K562 (cell line): ENCODE measurements at regions not wholly inside any gene's neighbourhood (a gene's known extent, or its start where the extent isn't known, plus 50 kb on each side); places are given as distances from the start of the nearest gene placed in this dataset.

Source experiments
- E2F6 ChIP-seq, 2 experiments: IDR thresholded peaks; 2 replicates each; pipeline ENCODE4 v1.6.1; 2011; ENCODE audit warnings: borderline replicate concordance in 1 of 2, control low read depth in 1 of 2, low read depth in 1 of 2, low read length in 1 of 2, mild to moderate bottlenecking in 1 of 2, mixed read lengths in 1 of 2, moderate library complexity in 1 of 2; ENCODE audit not compliant: insufficient read depth in 1 of 2, insufficient read length in 1 of 2, poor library complexity in 1 of 2, severe bottlenecking in 1 of 2; ENCODE audit errors: extremely low read depth in 1 of 2
- HOXB6 ChIP-seq: fragments of 250-450 bp; sonication (Bioruptor Pico); IDR thresholded peaks from 2 replicates; pipeline ENCODE4 v1.5.1; 2022; ENCODE audit warnings: mild to moderate bottlenecking, borderline replicate concordance
- IRF2 ChIP-seq: sonication (generic); formaldehyde crosslinking; IDR thresholded peaks from 2 replicates; pipeline ENCODE4 v1.8.1; 2022; ENCODE audit warnings: mild to moderate bottlenecking, missing genetic modification reagents
- JUNB ChIP-seq: fragments of 450-650 bp; formaldehyde crosslinking; conservative IDR thresholded peaks from 2 replicates; pipeline ENCODE4 v1.4.0; 2020; ENCODE audit warnings: mild to moderate bottlenecking
- MED1 ChIP-seq: sonication (generic); formaldehyde crosslinking; IDR thresholded peaks from 2 replicates; pipeline ENCODE4 v1.8.1; 2023; ENCODE audit warnings: missing genetic modification reagents, borderline replicate concordance
- MTA3 ChIP-seq: fragments of 450-650 bp; formaldehyde crosslinking; IDR thresholded peaks from 2 replicates; pipeline ENCODE4 v1.6.1; 2017; ENCODE audit warnings: mild to moderate bottlenecking, borderline replicate concordance
- NEUROD1 ChIP-seq: fragments of 150-350 bp; IDR thresholded peaks from 2 replicates; pipeline ENCODE4 v1.6.1; 2014; ENCODE audit warnings: borderline replicate concordance, low read length, low read depth; ENCODE audit not compliant: partially characterized antibody
- NFIC ChIP-seq: fragments of 450-650 bp; IDR thresholded peaks from 2 replicates; pipeline ENCODE4 v1.6.1; 2017; ENCODE audit warnings: mild to moderate bottlenecking, inconsistent platforms
- PBX2 ChIP-seq, 2 experiments: IDR thresholded peaks in 1 of 2; conservative IDR thresholded peaks in 1 of 2; 2 replicates each; pipeline ENCODE4 v1.6.1; 2016; ENCODE audit warnings: low read depth in 2 of 2, mild to moderate bottlenecking in 1 of 2, missing compliant biosample characterization in 1 of 2, missing genetic modification characterization in 1 of 2, moderate library complexity in 1 of 2
- RAD21 ChIP-seq, 2 experiments: fragments of 250-450 bp in 1 of 2; fragments of 450-650 bp in 1 of 2; sonication (Bioruptor Pico) in 1 of 2; formaldehyde crosslinking in 1 of 2; IDR thresholded peaks in 1 of 2; conservative IDR thresholded peaks in 1 of 2; 2 replicates each; pipeline versions ENCODE4 v1.4.0 to v1.8.0; 2020 to 2022; ENCODE audit warnings: mild to moderate bottlenecking in 2 of 2, moderate library complexity in 1 of 2
- RNF219 ChIP-seq: fragments of 250-450 bp; sonication (Bioruptor Pico); IDR thresholded peaks from 2 replicates; pipeline ENCODE4 v1.5.0; 2022; ENCODE audit warnings: mild to moderate bottlenecking
- SETDB1 ChIP-seq: IDR thresholded peaks from one replicate; pipeline ENCODE4 v1.6.1; 2012; ENCODE audit warnings: low read length, control low read depth, inconsistent platforms
- TFAP4 ChIP-seq: sonication (generic); formaldehyde crosslinking; IDR thresholded peaks from 2 replicates; pipeline ENCODE4 v1.8.0; 2022; ENCODE audit warnings: missing genetic modification reagents, mild to moderate bottlenecking, moderate library complexity, borderline replicate concordance
- YBX1 ChIP-seq: fragments of 450-650 bp; IDR thresholded peaks from 2 replicates; pipeline ENCODE4 v1.7.1; 2016; ENCODE audit warnings: mild to moderate bottlenecking
- ZBTB1 ChIP-seq: sonication (generic); formaldehyde crosslinking; IDR thresholded peaks from 2 replicates; pipeline ENCODE4 v1.8.1; 2023; ENCODE audit warnings: missing genetic modification reagents, low read depth, mild to moderate bottlenecking, borderline replicate concordance
- ZBTB33 ChIP-seq: sonication (generic); formaldehyde crosslinking; IDR thresholded peaks from 2 replicates; pipeline ENCODE4 v1.8.1; 2023; ENCODE audit warnings: mild to moderate bottlenecking, missing genetic modification reagents
- ZNF124 ChIP-seq: sonication (generic); formaldehyde crosslinking; IDR thresholded peaks from 2 replicates; pipeline ENCODE4 v1.8.1; 2022; ENCODE audit warnings: missing genetic modification reagents

- TF ChIP-seq RNF219 (CRISPR knock-in tag) (no peak), E2F6 (IDR thresholded peaks at IDR 0.05; ENCODE audit: borderline replicate concordance in 1 of 2, extremely low read depth in 1 of 2, insufficient read depth in 1 of 2, insufficient read length in 1 of 2, low read depth in 1 of 2, low read length in 1 of 2, poor library complexity in 1 of 2, severe bottlenecking in 1 of 2) (no peak), IRF2 (CRISPR knock-in tag) (0 out of 2 replicates have a peak, but pooled peaks have one; percentile 16), RAD21 (CRISPR knock-in tag; conservative IDR thresholded peaks at IDR 0.05 in 1 of 2, IDR thresholded peaks at IDR 0.05 in 1 of 2) (no peak), JUNB (no peak), NEUROD1 (no peak), SETDB1 (no peak), PBX2 (CRISPR knock-in tag; IDR thresholded peaks at IDR 0.05; ENCODE audit: low read depth) (peak; percentile 15; the same call in 1 of the 2 replicates), PBX2 (tag; conservative IDR thresholded peaks at IDR 0.05; ENCODE audit: low read depth) (no peak), HOXB6 (CRISPR knock-in tag) (no peak), NFIC (no peak), MTA3 (no peak), ZNF124 (peak; percentile 50; the same call in 1 of the 2 replicates), MED1 (CRISPR knock-in tag) (no peak), YBX1 (no peak), ZBTB33 (no peak), ZBTB1 (CRISPR knock-in tag) (0 out of 2 replicates have a peak, but pooled peaks have one; percentile 49), TFAP4 (CRISPR knock-in tag) (no peak)
These were observed 76.2 kb upstream of the TOP3B start (continued) for GRCh38 chr22:22058633-22059290.
